Smooth muscle cell (in vitro differentiated cells): ENCODE measurements at regions not wholly inside any gene's neighbourhood (a gene's known extent, or its start where the extent isn't known, plus 50 kb on each side); places are given as distances from the start of the nearest gene placed in this dataset.
A peak's percentile ranks its signal among the peaks of the same experiment; 100 is the strongest.

Experiments used
- DNase-seq: peaks from one replicate; lab custom pipeline; 2025; ENCODE audit not compliant: unreplicated experiment; lab: John Stamatoyannopoulos, UW
- H2AFZ ChIP-seq: fragments of 200-600 bp; sonication (generic); 2 replicates; pipeline ENCODE4 v1.6.0; 2016; ENCODE audit warnings: antibody characterized with exemption, low read depth, mild to moderate bottlenecking
- H3F3A ChIP-seq: fragments of 200-600 bp; sonication (generic); 2 replicates; pipeline ENCODE4 v1.6.0; 2017; ENCODE audit warnings: antibody characterized with exemption, low read depth
- H3K27ac ChIP-seq: fragments of 200-600 bp; sonication (generic); 2 replicates; pipeline ENCODE4 v1.5.1; 2016; ENCODE audit warnings: low read depth, mild to moderate bottlenecking
- H3K27me3 ChIP-seq: fragments of 200-600 bp; sonication (generic); 2 replicates; pipeline ENCODE4 v1.6.1; 2016; ENCODE audit warnings: low read depth, mild to moderate bottlenecking
- H3K36me3 ChIP-seq: fragments of 200-600 bp; sonication (generic); 2 replicates; pipeline ENCODE4 v1.5.1; 2016; ENCODE audit warnings: low read depth
- H3K4me1 ChIP-seq: fragments of 200-600 bp; sonication (generic); 2 replicates; pipeline ENCODE4 v1.5.1; 2016; ENCODE audit warnings: low read depth
- H3K4me2 ChIP-seq: fragments of 200-600 bp; sonication (generic); 2 replicates; pipeline ENCODE4 v1.6.0; 2016; ENCODE audit warnings: mild to moderate bottlenecking
- H3K4me3 ChIP-seq: fragments of 200-600 bp; sonication (generic); 2 replicates; pipeline ENCODE4 v1.5.1; 2016; ENCODE audit warnings: mild to moderate bottlenecking
- H3K79me2 ChIP-seq: fragments of 200-600 bp; sonication (generic); 2 replicates; pipeline ENCODE4 v1.6.0; 2016; ENCODE audit warnings: low read depth, mild to moderate bottlenecking
- H3K9ac ChIP-seq: fragments of 200-600 bp; sonication (generic); 2 replicates; pipeline ENCODE4 v1.6.0; 2016; ENCODE audit warnings: low read depth
- H3K9me3 ChIP-seq: fragments of 200-600 bp; sonication (generic); replicated peaks from 2 replicates; pipeline ENCODE4 v1.5.1; 2016; ENCODE audit warnings: low read depth
- H4K20me1 ChIP-seq: fragments of 200-600 bp; sonication (generic); 2 replicates; pipeline ENCODE4 v1.6.0; 2016; ENCODE audit warnings: low read depth
- CTCF ChIP-seq: fragments of 200-600 bp; sonication (generic); IDR thresholded peaks from 2 replicates; pipeline ENCODE4 v1.5.1; 2017; ENCODE audit warnings: borderline replicate concordance, mild to moderate bottlenecking, antibody characterized with exemption; ENCODE audit not compliant: insufficient read depth, poor library complexity, severe bottlenecking
- WGBS: methylation state at CpG from one replicate; pipeline ENCODE4 v1.1.7; 2016; ENCODE audit warnings: low lambda C conversion rate; 5-methylcytosine and 5-hydroxymethylcytosine counted together

DNA sequence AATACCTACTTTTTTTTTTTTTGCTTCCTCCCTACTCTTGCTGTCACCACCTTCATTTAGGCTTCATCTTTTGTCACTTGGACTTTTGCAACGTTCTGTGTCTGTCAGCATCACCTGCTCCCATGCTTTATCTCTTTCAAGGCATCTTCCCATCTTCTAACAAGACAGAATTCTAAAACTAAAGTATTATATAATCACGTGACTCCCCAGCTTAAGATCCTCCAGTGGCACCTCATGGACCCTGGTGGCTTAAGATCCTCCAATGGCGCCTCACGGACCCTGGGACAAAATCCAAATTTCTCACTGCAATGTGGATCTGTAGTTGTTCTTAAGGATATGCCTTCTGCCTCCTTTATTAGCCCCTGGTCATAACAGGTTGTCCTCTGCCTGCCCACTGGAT lies 248.2 kb upstream of the SORL1-AS1 start:
- no peaks in the 10 kb centered on the region for H3K36me3 ChIP-seq
- H3K27me3 ChIP-seq, result no peaks in the 10 kb centered on the region
- no peak overlapping the region for H3K27ac ChIP-seq
- H3K4me1 ChIP-seq, result peaks cover 10% of the 10 kb centered on the region
- no peaks in the 10 kb centered on the region for H3F3A ChIP-seq
- no peak for TF ChIP-seq CTCF
- H3K4me2 ChIP-seq, result no peak overlapping the region
- H3K79me2 ChIP-seq, result no peaks in the 10 kb centered on the region
- H3K4me3 ChIP-seq, result no peak overlapping the region
- H2AFZ ChIP-seq, result no peak overlapping the region
- DNase-seq, result no peak
- H3K9ac ChIP-seq, result no peak overlapping the region
- H4K20me1 ChIP-seq, result no peaks in the 10 kb centered on the region
- H3K9me3 ChIP-seq, result no peaks in the 10 kb centered on the region
- WGBS, result 96% methylated on average over 4 of the region's 4 CpGs

GRCh38 chr11:121699801-121700200 lies 247.0 kb upstream of the SORL1-AS1 start:
- Histone ChIP-seq H3K36me3 (no peaks in the 10 kb centered on the region), H3F3A (no peaks in the 10 kb centered on the region), H3K9ac (no peak overlapping the region), H3K27me3 (no peaks in the 10 kb centered on the region), H4K20me1 (no peaks in the 10 kb centered on the region), H3K4me2 (no peak overlapping the region), H2AFZ (no peak overlapping the region), H3K4me3 (no peak overlapping the region), H3K79me2 (no peaks in the 10 kb centered on the region), H3K27ac (no peak overlapping the region), H3K9me3 (no peaks in the 10 kb centered on the region), H3K4me1 (peaks cover 10% of the 10 kb centered on the region)
- TF ChIP-seq CTCF, result no peak
- 64% methylated on average over 5 of the region's 5 CpGs for WGBS
- no peak for DNase-seq

DNA sequence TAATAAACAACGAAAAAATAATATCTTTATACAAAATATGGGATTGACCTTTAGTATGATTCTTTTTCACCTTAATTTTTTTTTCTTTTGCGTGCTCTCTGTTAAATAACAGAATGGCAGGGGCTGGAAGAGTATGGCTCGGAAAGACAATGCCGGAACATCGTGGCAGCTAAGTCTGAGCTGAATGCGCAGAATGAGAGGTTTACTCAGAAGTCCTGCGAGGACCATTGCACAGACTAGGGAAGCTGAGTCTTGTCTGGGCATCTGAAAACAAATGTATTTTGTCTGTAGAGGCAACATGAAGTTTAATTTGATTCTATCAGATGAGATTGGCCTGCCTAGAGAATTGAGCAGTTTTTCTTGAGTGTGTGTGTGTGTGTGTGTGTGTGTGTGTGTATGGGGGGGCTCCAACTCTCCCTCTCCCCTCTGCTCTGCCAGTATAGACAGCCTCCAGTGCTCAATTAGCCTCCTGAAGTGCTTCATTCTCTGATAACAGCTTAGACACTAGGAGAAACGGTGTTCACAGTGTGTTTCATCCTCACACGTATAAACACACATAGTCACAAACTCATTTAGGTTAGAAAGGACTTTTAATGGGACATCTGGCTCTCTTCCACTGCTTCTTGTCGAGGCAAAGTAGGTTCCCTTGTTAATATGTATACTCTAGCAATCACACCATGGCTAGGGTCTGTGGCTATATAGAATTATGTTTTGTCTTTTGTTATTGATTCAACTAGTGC lies 244.3 kb upstream of the SORL1-AS1 start:
- Histone ChIP-seq H3K4me1 (peaks cover 10% of the 10 kb centered on the region), H3K4me3 (no peak overlapping the region), H3K9me3 (no peaks in the 10 kb centered on the region), H3K4me2 (no peak overlapping the region), H3K36me3 (no peaks in the 10 kb centered on the region), H3K27me3 (no peaks in the 10 kb centered on the region), H3K9ac (no peak overlapping the region), H4K20me1 (no peaks in the 10 kb centered on the region), H2AFZ (peak overlapping the region; percentile 51), H3K27ac (no peak overlapping the region), H3F3A (no peaks in the 10 kb centered on the region), H3K79me2 (no peaks in the 10 kb centered on the region)
- WGBS, result 76% methylated on average over 10 of the region's 10 CpGs
- TF ChIP-seq CTCF, result no peak
- no peak for DNase-seq

- H3K4me2 ChIP-seq, result no peak overlapping the region
- H3K9me3 ChIP-seq, result no peaks in the 10 kb centered on the region
- H3K27ac ChIP-seq, result no peak overlapping the region
- TF ChIP-seq CTCF, result no peak
- H3K9ac ChIP-seq, result no peak overlapping the region
- no peaks in the 10 kb centered on the region for H4K20me1 ChIP-seq
- no peaks in the 10 kb centered on the region for H3K27me3 ChIP-seq
- 57% methylated on average over 20 of the region's 20 CpGs for WGBS
- H3K36me3 ChIP-seq, result no peaks in the 10 kb centered on the region
- peaks cover 10% of the 10 kb centered on the region for H3K4me1 ChIP-seq
- DNase-seq, result no peak
- no peaks in the 10 kb centered on the region for H3K79me2 ChIP-seq
- no peak overlapping the region for H3K4me3 ChIP-seq
- H3F3A ChIP-seq, result no peaks in the 10 kb centered on the region
- peak overlapping the region; percentile 51 for H2AFZ ChIP-seq
Observed at GRCh38 chr11:121696177-121696871, 243.6 kb upstream of the SORL1-AS1 start.
